ENCODE measurements at regions not wholly inside any gene's neighbourhood (a gene's known extent, or its start where the extent isn't known, plus 50 kb on each side); places are given as distances from the start of the nearest gene placed in this dataset.

DNA sequence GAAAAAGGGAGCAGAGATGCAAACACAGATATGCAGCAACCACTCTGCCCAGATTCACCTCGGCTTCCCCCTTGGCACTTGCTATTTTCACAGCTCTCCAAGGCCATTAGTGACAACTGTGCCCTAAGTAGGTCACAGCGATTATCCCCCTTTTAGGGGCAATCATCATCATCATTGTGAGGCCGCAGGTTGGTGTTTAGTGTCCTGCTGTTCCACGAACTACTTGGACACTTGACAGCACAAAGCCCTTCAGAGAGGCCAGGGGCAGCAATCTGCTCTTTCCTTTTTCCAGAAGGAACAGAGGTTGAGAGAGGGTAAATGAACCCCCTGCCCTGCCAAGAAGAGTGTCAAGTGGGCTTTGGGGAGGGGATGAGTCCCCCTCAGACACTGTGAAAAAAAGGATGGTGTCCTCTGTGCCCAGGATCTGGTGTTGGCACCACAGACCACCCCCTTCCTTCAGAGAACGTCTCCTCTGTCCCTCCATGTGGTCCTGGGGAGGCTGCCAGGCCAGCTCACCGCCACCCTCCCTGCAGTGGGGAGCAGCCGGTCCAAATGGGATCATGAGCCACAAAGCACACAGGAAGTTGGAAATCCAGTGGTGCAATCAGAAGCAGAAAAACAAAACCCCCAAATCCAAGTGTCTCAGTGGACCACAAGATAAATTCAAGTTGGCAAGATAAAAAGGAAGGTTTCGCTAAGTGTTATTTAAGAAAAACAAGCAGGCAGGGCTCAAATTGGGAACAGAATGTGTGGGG, 78.4 kb upstream of the MED9 start:
- no peak for DNase-seq

DNA sequence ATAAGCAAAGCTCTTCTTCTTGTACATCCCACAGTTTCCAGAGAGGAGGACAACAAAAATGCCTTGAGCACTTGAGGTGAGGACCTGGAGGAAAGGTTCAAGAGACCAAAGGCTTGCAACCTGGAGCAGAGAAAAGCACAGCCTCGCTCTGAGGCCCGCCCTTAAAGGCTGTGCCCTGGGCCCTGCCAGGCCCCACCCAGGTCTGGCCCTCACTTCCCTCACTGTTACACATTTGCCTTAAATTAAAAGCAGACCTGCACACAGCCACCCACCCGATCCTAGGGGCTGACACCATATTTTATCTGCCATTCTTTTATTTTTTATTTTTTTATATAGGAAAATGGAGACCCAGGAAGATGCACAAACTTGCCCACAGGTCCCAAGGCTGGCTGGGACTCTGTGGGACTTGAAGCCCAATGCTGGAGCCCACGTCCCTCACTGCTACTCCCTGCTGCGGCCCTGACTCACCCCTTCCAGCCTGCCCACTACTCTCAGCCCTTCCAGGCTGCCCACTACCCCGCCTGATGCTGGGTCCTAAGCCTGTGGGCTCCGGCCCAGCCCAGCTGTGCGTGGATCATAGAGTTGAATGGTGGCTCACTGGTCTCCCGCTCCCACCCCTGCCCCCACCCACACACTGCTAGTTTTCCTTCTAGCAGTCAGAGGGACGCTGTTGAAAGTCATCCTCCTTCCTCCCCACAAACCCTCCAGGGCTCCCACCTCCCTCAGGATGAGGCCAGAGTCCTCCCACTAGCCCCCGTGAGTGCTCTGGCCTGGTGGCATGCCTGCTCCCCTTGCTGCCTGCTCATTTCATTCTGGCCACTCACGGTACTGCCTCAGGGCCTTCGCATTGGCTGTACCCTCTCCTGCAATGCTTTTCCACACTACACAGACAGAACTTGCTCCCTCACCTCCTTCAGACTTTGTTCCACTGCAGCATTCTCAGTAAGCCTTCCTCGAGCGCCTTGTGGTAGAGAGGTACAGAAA, 77.6 kb upstream of the MED9 start:
- DNase-seq = no peak

DNA sequence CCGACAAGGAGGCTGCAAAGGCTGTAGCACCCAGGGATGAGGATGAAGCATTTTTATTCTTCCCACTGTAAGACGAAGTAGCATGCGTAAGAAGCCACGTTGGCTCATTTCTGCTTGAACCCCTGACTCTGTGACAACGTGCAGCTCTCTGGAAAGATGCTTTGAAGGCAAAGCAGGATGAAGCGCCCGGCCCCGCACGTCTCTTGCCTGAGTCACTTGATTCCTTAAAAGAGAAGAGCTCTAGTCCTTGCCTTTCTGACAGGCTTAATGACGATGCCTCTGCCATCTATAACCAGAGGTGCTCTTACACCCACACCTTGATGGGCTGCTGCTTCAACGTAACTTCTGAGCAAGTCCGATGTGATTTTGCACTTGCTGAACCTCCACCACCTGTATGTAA, 76.7 kb upstream of the MED9 start:
- no peak for DNase-seq

DNA sequence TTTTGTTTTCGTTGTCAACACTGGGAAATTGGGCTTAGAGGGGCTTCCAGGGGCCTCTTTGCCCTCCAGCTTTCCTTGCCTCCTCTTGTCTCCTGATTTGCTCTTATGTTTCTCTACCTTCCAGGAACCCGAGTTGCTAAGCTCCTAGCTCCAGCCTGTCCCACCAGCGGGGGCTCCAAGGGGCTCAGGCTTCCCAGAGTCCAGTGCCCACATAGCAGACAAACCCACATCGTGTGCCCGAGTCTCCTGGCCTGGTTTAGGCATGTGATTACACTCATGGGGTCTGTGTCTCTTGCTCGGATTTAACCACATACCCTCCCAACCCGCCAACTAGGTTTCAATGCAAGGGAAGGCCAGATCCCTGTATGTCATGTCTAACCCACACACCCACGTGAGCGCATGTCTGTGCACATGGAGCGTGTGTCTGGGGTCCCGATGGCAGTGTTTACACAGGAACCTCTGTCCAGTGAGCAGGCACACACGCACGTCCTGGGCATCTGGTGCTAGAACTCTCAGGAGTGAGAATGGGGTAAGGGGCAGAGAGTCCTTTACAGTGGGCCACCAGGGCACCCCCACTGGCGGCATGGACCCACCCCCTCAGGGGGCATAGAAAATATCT, 76.1 kb upstream of the MED9 start:
- DNase-seq = no peak

DNA sequence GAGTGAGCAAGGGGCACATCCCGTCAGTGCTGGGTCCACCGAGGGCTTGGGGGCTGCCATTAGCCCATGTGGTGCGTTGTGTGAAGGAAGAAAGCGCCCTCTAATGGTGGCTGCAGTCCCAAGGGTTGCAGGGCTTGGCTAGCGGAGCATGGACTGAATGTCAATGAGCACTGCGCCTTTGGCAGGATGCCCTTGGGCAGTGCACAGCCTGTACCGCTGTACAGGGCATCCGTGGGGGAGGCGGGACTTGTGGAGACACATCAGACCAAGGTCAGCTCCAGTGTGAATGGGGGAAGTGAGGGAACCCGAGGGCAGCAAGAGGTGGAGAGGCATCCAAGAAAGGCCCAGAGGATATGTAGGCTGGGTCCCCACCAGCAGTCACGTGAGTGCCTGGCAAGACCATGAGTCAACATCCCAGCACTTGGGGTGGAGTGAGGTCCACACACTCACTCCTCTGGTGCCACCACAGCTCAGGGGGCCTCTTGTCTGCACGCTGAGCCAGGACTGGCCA, 75.5 kb upstream of the MED9 start:
- peak; percentile 35 for DNase-seq

DNA sequence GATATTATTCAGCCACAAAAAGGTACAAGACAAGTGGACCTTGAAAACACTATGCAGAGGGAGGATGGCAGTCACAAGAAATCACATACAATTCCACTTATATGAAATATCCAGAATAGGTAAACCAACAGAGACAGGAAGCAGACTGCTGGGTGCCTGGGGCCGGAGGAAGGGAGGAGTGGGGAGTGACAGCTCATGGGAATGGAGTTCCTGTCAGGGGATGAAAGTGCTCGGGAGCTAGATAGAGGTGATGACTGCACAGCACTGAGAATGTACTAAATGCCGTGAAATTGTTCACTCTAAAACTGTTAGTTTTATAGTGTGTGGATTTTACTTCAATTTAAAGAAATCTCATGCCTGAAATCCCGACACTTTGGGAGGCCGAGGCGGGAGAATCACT, 74.2 kb upstream of the MED9 start:
- DNase-seq = no peak

DNA sequence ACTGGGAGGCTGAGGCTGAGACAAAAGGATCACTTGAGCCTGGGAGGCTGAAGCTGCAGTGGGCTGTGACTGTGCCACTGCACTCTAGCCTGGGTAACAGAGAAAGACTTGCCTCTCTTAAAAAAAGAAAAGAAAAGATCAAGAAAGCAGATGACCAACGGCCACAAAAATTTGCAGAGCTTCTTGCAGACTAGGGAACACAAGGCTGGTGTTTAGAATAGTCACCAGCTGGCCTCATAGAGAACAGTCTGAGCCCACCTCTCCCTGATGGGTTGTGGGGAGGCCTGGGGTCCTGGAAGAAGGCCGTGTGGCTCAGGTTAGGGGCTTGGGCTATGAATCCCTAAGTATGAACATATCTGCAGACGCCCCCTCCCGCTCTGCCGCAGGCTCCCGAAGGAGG, 73.7 kb upstream of the MED9 start:
- DNase-seq = no peak

DNA sequence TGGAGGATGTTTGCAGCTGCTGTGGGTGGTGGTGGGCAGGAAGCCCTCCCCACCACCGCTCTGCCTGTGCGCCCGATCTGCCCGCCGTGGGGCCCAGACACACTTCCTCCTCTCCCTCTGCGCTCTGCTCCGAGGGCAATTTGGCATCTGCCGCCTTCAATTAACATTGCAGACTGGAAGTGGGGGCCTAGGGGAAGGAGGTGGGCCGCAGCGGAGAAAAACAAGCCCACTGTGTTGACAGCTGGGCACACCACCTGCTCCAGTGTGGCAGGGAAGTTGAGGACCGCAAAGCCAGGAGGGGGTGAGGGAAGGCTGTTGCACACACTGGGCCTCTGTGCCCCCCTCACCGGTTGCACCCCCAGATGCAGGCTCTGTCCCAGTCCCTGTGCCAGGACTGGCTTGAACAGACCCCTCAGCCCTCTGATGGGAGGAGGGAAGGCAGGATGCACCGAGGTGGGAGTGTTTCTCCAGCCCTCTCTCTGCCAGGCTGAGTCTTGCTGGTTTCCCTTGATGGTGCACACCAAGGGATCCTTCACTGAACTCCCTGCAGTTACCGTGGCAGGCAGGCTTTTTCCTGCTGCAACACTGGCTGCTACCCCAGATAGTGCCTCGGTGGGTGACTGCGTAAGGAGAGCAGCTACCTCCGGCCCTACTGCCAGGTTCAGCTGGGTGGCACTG, 72.8 kb upstream of the MED9 start:
- DNase-seq = no peak

DNA sequence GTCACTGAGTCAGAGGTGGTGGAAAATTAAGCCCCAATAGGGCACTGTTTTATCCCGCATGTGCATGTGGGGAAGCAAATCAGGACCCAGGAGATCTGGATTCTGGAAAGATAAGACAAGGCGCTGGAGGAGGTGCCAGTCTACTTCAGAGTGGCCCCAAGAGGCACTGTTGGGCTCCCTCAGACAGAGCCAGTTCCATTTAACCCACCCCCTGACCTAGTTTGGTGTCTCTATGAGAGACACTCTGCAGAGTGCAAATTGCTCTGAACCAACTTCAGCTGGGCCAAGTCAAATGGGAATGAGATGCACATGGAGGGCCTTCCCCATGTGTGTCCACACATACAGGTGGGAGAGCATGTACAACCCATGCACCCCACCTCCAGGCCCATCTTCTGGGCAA, 71.1 kb upstream of the MED9 start:
- no peak for DNase-seq

DNA sequence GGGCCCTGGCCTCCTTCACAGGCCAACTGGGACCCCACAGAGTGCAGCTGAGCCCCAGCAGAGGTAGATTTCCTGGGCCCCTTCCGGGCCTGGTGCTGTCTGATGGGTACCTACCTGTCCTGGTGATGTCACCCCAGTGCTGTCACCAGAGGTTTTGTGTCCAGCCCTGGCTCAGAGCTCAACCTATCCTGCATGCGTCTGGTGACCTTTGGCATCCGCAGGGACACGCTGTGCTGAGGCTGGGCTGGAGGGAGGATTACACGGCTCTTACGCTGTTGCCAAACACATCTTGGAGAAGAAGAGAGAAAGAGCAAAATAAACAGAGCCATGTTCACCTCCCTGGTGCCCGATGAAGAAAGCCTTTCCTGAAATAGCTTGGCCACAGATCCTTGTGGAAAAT, 70.6 kb upstream of the MED9 start:
- DNase-seq = no peak

DNA sequence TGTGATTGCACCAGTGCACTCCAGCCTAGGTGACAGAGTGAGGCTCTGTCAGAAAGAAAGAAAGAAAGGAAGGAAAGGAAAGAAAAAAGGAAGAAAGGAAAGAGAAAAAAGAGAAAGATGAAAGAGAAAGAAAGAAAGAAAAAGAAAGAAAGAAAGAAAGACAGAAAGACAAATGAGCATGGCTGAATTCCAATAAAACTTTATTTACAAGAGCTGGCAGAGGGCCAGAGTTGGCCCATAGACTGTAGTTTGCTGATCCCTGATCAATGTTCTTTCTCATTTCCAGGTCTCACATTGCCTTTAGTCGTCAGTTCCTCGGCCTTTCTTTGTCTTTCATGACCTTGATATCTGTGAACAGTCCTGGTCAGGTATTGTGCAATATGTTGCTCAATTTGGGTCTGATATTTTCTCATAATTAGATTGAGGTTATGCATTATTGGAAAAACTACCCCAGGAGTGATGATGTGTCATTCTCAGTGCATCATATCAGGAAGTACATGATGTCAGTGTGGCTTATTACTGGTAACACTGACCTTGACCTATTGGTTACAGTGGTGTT, 68.5 kb upstream of the MED9 start:
- DNase-seq = peak; percentile 84

DNA sequence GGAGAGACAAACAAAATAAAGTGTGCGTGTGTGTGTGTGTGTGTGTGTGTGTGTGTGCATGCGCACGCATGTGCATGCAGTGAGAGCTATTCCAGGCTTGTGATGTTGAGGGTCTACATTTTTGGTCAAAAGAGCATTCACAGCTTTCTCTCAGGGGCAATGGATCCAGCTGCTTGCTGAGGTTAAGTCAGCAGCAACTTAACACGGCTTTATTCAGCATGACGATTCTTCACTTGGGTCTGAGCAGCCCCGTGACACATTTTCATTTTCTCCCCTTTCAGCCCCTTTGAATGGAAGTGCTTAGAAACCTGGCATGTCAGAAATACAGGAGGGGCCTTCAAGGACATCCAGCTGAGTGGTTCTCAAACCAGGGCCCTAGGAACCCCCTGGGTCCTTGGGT, 66.4 kb upstream of the MED9 start:
- no peak for DNase-seq

DNA sequence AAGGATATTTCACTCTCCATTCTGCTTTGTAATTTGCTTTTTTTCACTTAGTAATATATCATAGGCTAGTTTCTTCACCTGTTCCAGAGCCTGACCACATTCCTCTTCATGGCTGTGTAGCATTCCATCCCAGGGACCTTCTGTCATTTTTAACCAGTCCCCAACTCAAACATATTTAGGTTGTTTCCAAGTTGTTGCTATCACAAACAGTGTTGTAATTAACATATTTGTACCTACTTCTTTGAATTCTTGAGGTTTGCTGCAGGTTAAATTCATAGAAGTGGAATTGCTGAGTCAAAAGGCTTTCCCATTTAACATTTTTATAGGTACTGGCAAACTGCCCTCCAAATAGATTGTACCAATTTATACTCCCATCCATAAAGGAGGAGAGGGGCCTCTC, 65.1 kb upstream of the MED9 start:
- no peak for DNase-seq

DNA sequence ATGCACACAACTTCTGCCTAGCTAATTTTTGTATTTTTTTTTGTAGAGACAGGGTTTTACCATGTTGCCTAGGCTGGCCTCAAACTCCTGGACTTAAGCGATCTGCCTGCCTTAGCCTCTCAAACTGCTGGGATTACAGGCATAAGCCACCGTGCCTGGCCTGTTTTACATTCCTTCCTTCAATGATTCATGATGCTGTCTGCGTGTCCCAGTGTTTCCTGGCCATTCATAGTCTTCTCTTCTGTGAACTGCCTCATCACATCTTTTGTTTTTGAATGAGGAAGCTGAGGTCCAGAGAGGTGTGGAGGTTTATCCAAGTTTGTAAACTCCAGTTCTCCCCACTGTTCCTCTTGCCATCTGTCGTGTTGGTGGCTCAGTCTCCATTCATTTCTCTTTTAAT, 64.5 kb upstream of the MED9 start:
- no peak for DNase-seq

DNA sequence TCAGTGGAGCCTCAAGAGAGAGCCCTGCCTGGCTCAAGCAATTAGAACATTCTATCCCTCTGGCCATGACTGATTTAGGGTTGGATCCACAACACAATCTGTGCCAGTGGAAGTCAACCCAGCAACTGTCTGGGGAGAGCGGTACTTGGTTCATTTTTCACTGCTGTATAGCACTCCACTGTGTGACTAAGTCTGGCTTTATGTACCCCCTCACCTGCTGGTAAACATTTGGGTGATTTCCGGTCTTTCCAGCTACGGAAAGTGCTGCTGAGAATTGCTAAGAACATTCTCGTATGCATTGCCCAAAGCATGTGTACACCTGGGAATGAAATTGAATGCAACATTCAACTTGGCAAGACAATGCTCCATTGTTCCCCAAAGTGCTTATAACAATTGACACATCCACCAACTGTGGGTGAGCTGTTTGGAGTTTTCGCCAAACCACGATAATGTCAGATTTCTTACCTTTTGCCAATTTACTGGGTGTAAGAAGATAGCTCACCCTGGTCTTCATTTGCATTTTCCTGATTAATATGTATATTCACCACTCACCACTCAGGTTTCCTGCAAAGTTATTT, 63.5 kb upstream of the MED9 start:
- DNase-seq = no peak

DNA sequence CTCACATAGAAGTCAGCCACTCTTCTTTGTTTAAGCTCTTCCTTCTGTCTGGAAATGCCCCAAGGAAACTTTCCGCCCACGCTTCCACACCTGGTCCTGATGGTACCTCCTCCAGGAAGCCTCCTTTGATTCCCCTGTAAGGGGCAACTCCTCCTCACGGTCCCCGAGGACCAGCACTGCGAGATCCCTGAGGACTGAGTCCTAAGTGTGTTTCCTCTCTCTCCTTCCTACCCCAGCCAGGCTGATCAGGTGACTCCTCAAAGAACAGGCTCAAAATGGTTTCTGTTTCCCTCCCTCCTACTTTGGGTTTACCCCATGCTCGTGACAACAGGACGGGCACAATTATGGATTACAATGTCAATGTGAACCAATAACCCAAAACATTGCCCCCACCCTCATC, 63.0 kb upstream of the MED9 start:
- DNase-seq = no peak

DNA sequence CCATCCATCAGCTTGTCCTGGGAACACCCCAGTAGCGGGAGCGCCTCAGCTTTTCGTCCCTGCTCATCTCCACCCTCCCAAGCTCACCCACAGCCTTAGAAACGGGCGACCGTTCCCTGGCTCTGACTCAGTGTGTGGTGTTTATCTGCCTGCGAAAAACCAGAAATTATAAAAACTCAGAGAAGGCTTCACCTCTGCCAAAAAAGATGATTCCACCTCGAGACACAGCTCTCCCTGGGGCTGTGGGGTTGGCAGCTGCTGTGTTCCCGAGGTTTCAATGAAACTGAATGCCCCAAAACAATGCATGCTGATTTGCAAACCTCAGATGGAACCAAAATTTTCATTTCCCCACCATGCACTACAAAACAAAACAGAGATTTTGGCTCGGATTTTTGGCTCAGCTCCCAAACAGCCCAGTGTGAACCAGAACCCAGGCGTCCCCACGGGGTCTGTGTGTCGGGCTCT, 62.4 kb upstream of the MED9 start:
- DNase-seq = no peak

DNA sequence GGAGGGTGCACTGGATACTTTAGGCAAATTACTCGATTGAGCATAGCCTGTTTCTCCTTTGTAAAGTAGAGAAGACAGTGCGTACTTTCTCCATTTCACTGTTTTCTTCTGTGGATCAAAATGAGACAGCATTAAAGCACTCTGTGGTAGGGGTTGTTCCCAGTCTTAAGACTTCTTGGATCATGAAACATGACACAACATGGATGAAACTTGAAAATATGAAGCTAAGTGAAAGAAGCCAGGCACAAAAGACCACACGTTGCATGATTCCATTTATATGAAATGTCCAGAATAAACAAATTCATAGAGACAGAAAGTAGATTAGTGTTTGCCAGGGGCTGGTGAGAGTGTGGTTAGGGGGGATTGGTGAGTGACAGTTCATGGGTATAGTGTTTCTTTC, 61.8 kb upstream of the MED9 start:
- DNase-seq = no peak

DNA sequence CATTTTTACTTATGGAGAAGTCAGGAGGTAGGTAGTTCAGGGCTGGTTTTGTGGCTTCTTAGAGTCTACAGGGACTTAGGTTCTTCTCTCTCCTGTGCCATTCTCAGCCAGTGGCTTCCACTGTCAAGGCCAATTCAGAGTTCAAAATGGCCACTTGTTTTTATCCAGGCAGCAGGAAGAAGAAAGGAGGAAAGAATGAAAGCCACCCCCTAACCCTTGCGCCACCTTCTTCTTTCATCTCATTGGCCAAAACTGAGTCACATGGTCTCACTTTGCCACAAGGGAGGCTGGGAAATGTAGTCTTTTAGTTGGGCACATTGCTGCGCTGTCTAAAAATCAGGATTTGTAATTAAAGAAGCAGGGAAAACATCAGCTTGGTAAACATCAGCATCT, 60.8 kb upstream of the MED9 start:
- DNase-seq = peak; percentile 62

DNA sequence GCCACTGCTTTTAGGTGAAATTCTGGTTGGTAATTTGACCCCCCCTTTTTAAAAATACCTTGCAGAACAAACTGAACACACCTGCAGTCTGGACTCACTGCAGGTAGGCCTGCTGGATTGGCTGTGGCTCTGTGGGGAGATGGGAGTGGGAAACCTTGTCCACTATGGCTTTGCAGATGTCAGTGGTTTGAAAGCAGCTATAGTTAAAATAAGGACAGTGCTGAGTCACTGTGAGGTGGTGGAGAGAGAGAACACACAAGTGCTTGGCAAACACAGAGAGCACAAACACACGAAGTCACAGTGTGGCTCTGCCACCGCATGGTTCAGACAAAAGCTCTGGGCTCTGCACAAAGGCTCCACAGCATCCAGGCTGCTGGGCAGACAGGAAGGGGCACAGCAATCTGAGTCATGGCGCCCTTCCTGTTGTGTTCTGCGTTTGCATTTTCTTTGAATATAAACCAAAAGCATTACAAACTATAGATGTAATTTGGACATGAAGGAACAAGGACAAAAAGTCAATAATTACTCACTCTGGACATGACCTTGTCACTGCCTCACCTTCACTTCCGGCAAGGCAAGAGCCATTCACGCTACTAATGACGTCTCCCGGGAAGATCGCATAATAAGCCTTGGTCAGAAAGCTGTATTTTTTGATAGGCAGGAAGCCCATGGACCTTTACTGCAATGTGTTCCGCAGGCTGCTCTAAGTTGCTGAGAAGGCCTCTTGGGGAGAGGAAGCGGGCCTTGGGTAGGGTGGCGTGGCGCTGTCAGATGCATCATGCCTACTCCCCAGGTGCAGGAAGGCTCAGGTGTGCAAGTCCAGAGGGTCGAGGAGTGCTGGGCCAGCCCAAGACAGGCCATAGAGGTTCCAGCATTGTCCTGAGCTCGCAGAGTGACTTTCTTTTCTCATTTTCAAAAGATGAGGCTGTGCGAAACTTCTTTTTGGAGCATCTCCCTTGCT, 60.1 kb upstream of the MED9 start:
- peak; percentile 13 for DNase-seq

DNA sequence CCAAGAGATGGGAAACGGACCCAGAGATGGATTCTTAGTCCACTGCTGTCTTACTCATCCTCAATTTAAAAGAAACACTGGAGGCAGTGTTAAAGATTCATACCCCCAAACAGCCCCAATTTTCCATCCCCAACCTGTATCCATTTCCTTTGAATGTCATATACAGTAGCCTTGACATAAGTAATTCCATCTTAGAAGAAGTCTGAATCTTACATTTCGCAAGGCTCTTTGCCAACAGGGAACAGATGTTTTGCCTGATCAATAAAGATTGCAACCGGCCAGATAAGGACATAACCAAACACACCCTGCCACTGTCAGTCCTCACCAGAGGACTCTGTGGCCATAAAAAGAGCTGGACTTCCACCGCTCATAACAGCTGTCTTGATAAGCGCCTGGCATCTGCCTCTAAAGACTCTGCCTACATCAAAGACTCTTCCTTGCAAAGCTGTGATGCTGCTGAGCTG, 59.0 kb upstream of the MED9 start:
- no peak for DNase-seq

Data from suppressor macrophage treated with lipopolysaccharide for 4 hours (primary cell).